H9 (cell line): ENCODE measurements at regions not wholly inside any gene's neighbourhood (a gene's known extent, or its start where the extent isn't known, plus 50 kb on each side); places are given as distances from the start of the nearest gene placed in this dataset.

Source experiments
- DNase-seq: peaks from one replicate; pipeline ENCODE4 v3.0.0-alpha.2; 2017
- H2AFZ ChIP-seq: one replicate; pipeline ENCODE4 v1.6.1; 2013; ENCODE audit warnings: mild to moderate bottlenecking, low read length, control low read depth, moderate library complexity
- H2AK5ac ChIP-seq: 2 replicates; pipeline ENCODE4 v1.6.1; 2013; ENCODE audit warnings: low read length, control low read depth, mixed read lengths; ENCODE audit not compliant: insufficient read length
- H2BK120ac ChIP-seq: one replicate; pipeline ENCODE4 v1.6.1; 2013; ENCODE audit warnings: low read depth, mild to moderate bottlenecking, low read length, control low read depth, inconsistent platforms; ENCODE audit not compliant: poor library complexity, severe bottlenecking
- H2BK12ac ChIP-seq: 2 replicates; pipeline ENCODE4 v1.6.1; 2013; ENCODE audit warnings: low read length, control low read depth, mixed read lengths, low read depth; ENCODE audit not compliant: insufficient read length
- H2BK15ac ChIP-seq: 2 replicates; pipeline ENCODE4 v1.6.1; 2013; ENCODE audit warnings: low read depth, low read length, control low read depth
- H2BK20ac ChIP-seq: one replicate; pipeline ENCODE4 v1.6.1; 2013; ENCODE audit warnings: low read depth, mild to moderate bottlenecking, low read length, control low read depth, inconsistent platforms; ENCODE audit not compliant: poor library complexity, severe bottlenecking
- H2BK5ac ChIP-seq: 2 replicates; pipeline ENCODE4 v1.6.1; 2013; ENCODE audit warnings: low read length, control low read depth, mixed read lengths; ENCODE audit not compliant: insufficient read length
- H3K14ac ChIP-seq: 2 replicates; pipeline ENCODE4 v1.6.1; 2013; ENCODE audit warnings: low read length, control low read depth; ENCODE audit not compliant: insufficient read depth
- H3K18ac ChIP-seq: 2 replicates; pipeline ENCODE4 v1.6.1; 2013; ENCODE audit warnings: low read depth, mild to moderate bottlenecking, mixed read lengths, low read length, control low read depth; ENCODE audit not compliant: insufficient read length
- H3K23ac ChIP-seq: 2 replicates; pipeline ENCODE4 v1.6.1; 2013; ENCODE audit warnings: low read length, control low read depth, mixed read lengths, low read depth; ENCODE audit not compliant: insufficient read length
- H3K23me2 ChIP-seq: 2 replicates; pipeline ENCODE4 v1.6.1; 2013; ENCODE audit warnings: low read depth, mild to moderate bottlenecking, mixed read lengths, low read length, control low read depth; ENCODE audit not compliant: insufficient read length, poor library complexity, severe bottlenecking
- H3K27ac ChIP-seq: 2 replicates; pipeline ENCODE4 v1.5.1; 2013; ENCODE audit warnings: low read length, control low read depth, mixed read lengths, low read depth; ENCODE audit not compliant: insufficient read length
- H3K27me3 ChIP-seq: 2 replicates; pipeline ENCODE4 v1.6.1; 2013; ENCODE audit warnings: low read length, control low read depth, inconsistent platforms; ENCODE audit not compliant: insufficient read depth
- H3K4ac ChIP-seq: 2 replicates; pipeline ENCODE4 v1.6.1; 2013; ENCODE audit warnings: low read depth, mild to moderate bottlenecking, control low read depth, inconsistent platforms, low read length, moderate library complexity
- H3K4me1 ChIP-seq: 2 replicates; pipeline ENCODE4 v1.6.1; 2013; ENCODE audit warnings: low read length, control low read depth, inconsistent platforms; ENCODE audit not compliant: insufficient read depth
- H3K4me2 ChIP-seq: 2 replicates; pipeline ENCODE4 v1.6.1; 2013; ENCODE audit warnings: low read length, control low read depth, mixed read lengths; ENCODE audit not compliant: insufficient read length, insufficient read depth
- H3K56ac ChIP-seq: 2 replicates; pipeline ENCODE4 v1.6.1; 2013; ENCODE audit warnings: low read depth, mild to moderate bottlenecking, mixed read lengths, low read length, control low read depth; ENCODE audit not compliant: insufficient read length
- H3K79me1 ChIP-seq: 2 replicates; pipeline ENCODE4 v1.6.1; 2013; ENCODE audit warnings: low read depth, mild to moderate bottlenecking, moderate library complexity, low read length, control low read depth, inconsistent platforms; ENCODE audit not compliant: insufficient read depth, poor library complexity, severe bottlenecking
- H3K79me2 ChIP-seq: 2 replicates; pipeline ENCODE4 v1.6.1; 2013; ENCODE audit warnings: low read length, control low read depth, inconsistent platforms; ENCODE audit not compliant: insufficient read depth
- H3K9ac ChIP-seq: 2 replicates; pipeline ENCODE4 v1.6.1; 2013; ENCODE audit warnings: low read length, control low read depth, mixed read lengths; ENCODE audit not compliant: insufficient read length; ENCODE audit errors: extremely low read depth
- H3K9me3 ChIP-seq: one replicate; pipeline ENCODE4 v1.6.1; 2013; ENCODE audit warnings: low read depth, low read length, inconsistent platforms; ENCODE audit not compliant: control insufficient read depth
- H3T11ph ChIP-seq: one replicate; pipeline ENCODE4 v1.6.1; 2013; ENCODE audit warnings: mild to moderate bottlenecking, low read length, control low read depth, inconsistent platforms
- H4K20me1 ChIP-seq: one replicate; pipeline ENCODE4 v1.6.1; 2013; ENCODE audit not compliant: control insufficient read depth, insufficient read length, insufficient read depth
- H4K5ac ChIP-seq: 2 replicates; pipeline ENCODE4 v1.6.1; 2013; ENCODE audit warnings: low read depth, mild to moderate bottlenecking, mixed read lengths, low read length, control low read depth; ENCODE audit not compliant: insufficient read length
- H4K8ac ChIP-seq: replicated peaks from 2 replicates; pipeline ENCODE4 v1.6.1; 2013; ENCODE audit warnings: low read length, control low read depth, mixed read lengths, low read depth; ENCODE audit not compliant: insufficient read length
- H4K91ac ChIP-seq: 2 replicates; pipeline ENCODE4 v1.6.1; 2013; ENCODE audit warnings: low read depth, mild to moderate bottlenecking, moderate library complexity, mixed read lengths, low read length, control low read depth; ENCODE audit not compliant: insufficient read length
- H3K27ac Mint-ChIP-seq, 3 experiments: 2 replicates in 2 of 3; 3 replicates in 1 of 3; pipeline ENCODE4 v1.8.0; 2020 to 2021; ENCODE audit warnings: mixed read lengths in 3 of 3, mild to moderate bottlenecking in 1 of 3, moderate library complexity in 1 of 3
- H3K27me3 Mint-ChIP-seq: 2 replicates; pipeline ENCODE4 v1.8.0; 2021; ENCODE audit warnings: low read depth, mild to moderate bottlenecking, moderate library complexity, mixed read lengths
- H3K36me3 Mint-ChIP-seq, 3 experiments: 2 replicates in 2 of 3; 3 replicates in 1 of 3; pipeline ENCODE4 v1.8.0; 2020 to 2021; ENCODE audit warnings: low read depth in 3 of 3, mixed read lengths in 3 of 3; ENCODE audit not compliant: insufficient read depth in 1 of 3
- H3K4me1 Mint-ChIP-seq, 2 experiments: 2 replicates each; pipeline ENCODE4 v1.8.0; 2020; ENCODE audit warnings: mixed read lengths in 2 of 2
- H3K4me3 Mint-ChIP-seq, 2 experiments: 2 replicates in 1 of 2; 3 replicates in 1 of 2; pipeline ENCODE4 v1.8.0; 2020 to 2021; ENCODE audit warnings: mild to moderate bottlenecking in 2 of 2, mixed read lengths in 2 of 2, moderate library complexity in 1 of 2
- H3K9me3 Mint-ChIP-seq, 2 experiments: 2 replicates in 1 of 2; 3 replicates in 1 of 2; pipeline ENCODE4 v1.8.0; 2020; ENCODE audit warnings: mild to moderate bottlenecking in 2 of 2, mixed read lengths in 2 of 2, moderate library complexity in 1 of 2
- WGBS: extraction: QIAGEN DNeasy Blood & Tissue Kit; methylation state at CpG from one replicate; pipeline ENCODE4 v1.1.7; 2013; ENCODE audit warnings: missing lambda C conversion rate, low lambda C conversion rate, mixed read lengths; ENCODE audit not compliant: insufficient read length; ENCODE audit errors: extremely low coverage; 5-methylcytosine and 5-hydroxymethylcytosine counted together
- TF ChIP-seq, protein P1 (sequence below): fragments of 200-600 bp; sonication (generic); conservative IDR thresholded peaks from 3 replicates; pipeline ENCODE4 v1.8.0; 2021; ENCODE audit warnings: antibody characterized with exemption, mild to moderate bottlenecking

DNA sequence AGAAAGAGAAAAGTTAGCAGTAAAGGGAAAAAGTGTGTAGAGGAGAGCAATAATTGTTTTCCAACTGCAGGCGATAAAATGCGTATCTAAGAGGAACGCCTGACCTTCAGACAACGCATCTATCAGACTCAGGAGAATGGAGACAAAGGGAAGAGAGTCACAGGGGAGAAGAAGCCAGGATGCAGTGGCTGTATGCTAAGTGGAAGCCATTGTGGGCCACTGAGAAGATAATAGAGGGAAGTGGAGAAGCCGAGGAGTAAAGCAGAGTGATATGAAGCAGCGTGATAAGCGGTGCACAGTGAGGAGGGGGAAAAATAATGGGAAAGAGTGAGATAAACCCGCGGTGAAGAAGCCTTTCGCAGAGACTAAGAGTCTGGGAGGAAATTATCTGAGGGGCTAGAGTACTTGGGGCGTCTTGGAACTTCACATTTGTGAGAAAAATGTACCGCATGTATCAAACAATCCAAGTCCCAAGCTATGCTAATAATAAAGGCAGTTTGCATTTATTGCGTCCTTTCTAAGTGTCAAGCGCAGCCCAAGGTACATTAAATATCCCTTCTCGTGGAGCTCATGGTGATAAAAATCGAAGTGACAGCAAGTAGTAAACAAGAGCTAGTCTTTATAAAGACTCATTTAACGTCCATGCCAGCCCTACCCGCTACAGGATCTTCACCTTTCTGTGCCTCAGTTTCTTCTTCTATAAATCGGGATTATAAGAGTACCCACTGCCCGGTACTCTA, 259.8 kb upstream of the PROX1 start:
- H4K5ac ChIP-seq, result no peak overlapping the region
- no peak overlapping the region for H3K27ac ChIP-seq
- no peak overlapping the region for H4K8ac ChIP-seq
- H2BK12ac ChIP-seq, result no peak overlapping the region
- no peaks in the 10 kb centered on the region for H3K79me2 ChIP-seq
- H3K56ac ChIP-seq, result no peak overlapping the region
- no peak overlapping the region for H3K14ac ChIP-seq
- no peak overlapping the region for H3K4me2 ChIP-seq
- H3K4me1 ChIP-seq, result no peaks in the 10 kb centered on the region; the same call in 1 of the 2 replicates
- no peaks in the 10 kb centered on the region; the same call in 1 of the 2 replicates for H3K27me3 Mint-ChIP-seq
- WGBS, result no CpG with 5 or more reads among the region's 20 CpGs
- no peaks in the 10 kb centered on the region; a peak in 1 of 7 replicates for H3K36me3 Mint-ChIP-seq
- no peak overlapping the region for H3K4ac ChIP-seq
- H3T11ph ChIP-seq, result no peak overlapping the region
- H3K27ac Mint-ChIP-seq, result peak overlapping the region in 2 of 3 experiments; percentile 4 to 9; a peak in 2 of 7 replicates
- H2AFZ ChIP-seq, result no peak overlapping the region
- DNase-seq, result no peak
- no peak overlapping the region for H2BK15ac ChIP-seq
- peaks cover 4 to 21% of the 10 kb centered on the region in 2 experiments for H3K4me1 Mint-ChIP-seq
- no peak overlapping the region for H2BK5ac ChIP-seq
- no peak overlapping the region for H4K91ac ChIP-seq
- no peak overlapping the region for H3K9ac ChIP-seq
- H4K20me1 ChIP-seq, result no peaks in the 10 kb centered on the region
- TF ChIP-seq, protein P1, sequence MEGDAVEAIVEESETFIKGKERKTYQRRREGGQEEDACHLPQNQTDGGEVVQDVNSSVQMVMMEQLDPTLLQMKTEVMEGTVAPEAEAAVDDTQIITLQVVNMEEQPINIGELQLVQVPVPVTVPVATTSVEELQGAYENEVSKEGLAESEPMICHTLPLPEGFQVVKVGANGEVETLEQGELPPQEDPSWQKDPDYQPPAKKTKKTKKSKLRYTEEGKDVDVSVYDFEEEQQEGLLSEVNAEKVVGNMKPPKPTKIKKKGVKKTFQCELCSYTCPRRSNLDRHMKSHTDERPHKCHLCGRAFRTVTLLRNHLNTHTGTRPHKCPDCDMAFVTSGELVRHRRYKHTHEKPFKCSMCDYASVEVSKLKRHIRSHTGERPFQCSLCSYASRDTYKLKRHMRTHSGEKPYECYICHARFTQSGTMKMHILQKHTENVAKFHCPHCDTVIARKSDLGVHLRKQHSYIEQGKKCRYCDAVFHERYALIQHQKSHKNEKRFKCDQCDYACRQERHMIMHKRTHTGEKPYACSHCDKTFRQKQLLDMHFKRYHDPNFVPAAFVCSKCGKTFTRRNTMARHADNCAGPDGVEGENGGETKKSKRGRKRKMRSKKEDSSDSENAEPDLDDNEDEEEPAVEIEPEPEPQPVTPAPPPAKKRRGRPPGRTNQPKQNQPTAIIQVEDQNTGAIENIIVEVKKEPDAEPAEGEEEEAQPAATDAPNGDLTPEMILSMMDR, result no peak
- H3K4me3 Mint-ChIP-seq, result no peak overlapping the region
- no peaks in the 10 kb centered on the region for H3K23me2 ChIP-seq
- H3K23ac ChIP-seq, result no peak overlapping the region
- H2BK120ac ChIP-seq, result no peak overlapping the region
- H3K9me3 Mint-ChIP-seq, result peaks cover 5 to 9% of the 10 kb centered on the region in 2 experiments; a peak in 4 of 5 replicates
- no peak overlapping the region for H3K18ac ChIP-seq
- H3K79me1 ChIP-seq, result no peaks in the 10 kb centered on the region
- H2BK20ac ChIP-seq, result no peak overlapping the region
- H3K27me3 ChIP-seq, result no peaks in the 10 kb centered on the region
- H2AK5ac ChIP-seq, result no peak overlapping the region
- no peaks in the 10 kb centered on the region for H3K9me3 ChIP-seq
